GM19468 (cell line): ENCODE measurements at regions not wholly inside any gene's neighbourhood (a gene's known extent, or its start where the extent isn't known, plus 50 kb on each side); places are given as distances from the start of the nearest gene placed in this dataset.
"Not testable (repeated sequence)": the region's sequence is repeated elsewhere in the genome, so short reads cannot be mapped to it uniquely, and the experiment has no call there.

Experiments
- ATAC-seq: cut with Tn5 transposase; IDR thresholded peaks from one replicate; pipeline ENCODE4 v1.9.1; 2021; ENCODE audit warnings: mild to moderate bottlenecking, moderate library complexity, moderate number of reproducible peaks; ENCODE audit not compliant: unreplicated experiment; ENCODE audit errors: extremely low read depth

GRCh38 chr5:56633950-56634349 is 181.4 kb upstream of the MAP3K1 start:
- ATAC-seq: no peak

GRCh38 chr5:56632939-56633338 is 182.4 kb upstream of the MAP3K1 start:
- ATAC-seq: no peak

GRCh38 chr5:56632199-56632598 is 183.2 kb upstream of the MAP3K1 start:
- ATAC-seq: no peak

GRCh38 chr5:56631719-56632118 is 183.6 kb upstream of the MAP3K1 start:
- ATAC-seq: no peak

GRCh38 chr5:56628616-56629015 is 186.7 kb upstream of the MAP3K1 start:
- ATAC-seq: not testable (repeated sequence)

- ATAC-seq: no peak
These were observed 189.8 kb upstream of the MAP3K1 start for GRCh38 chr5:56625541-56625940.

- no peak for ATAC-seq
These were observed 190.6 kb upstream of the MAP3K1 start for GRCh38 chr5:56624751-56625150.

GRCh38 chr5:56622141-56622540 is 193.2 kb upstream of the MAP3K1 start:
- ATAC-seq: no peak

GRCh38 chr5:56620903-56621677 is 194.3 kb upstream of the MAP3K1 start:
- no peak for ATAC-seq

GRCh38 chr5:56617998-56618397 is 197.4 kb upstream of the MAP3K1 start:
- no peak for ATAC-seq

- no peak for ATAC-seq
These were observed 198.7 kb upstream of the MAP3K1 start for GRCh38 chr5:56616454-56617160.

- ATAC-seq: no peak
These were observed 199.8 kb upstream of the MAP3K1 start for GRCh38 chr5:56615361-56616153.

- ATAC-seq: no peak
These were observed 202.6 kb upstream of the MAP3K1 start for GRCh38 chr5:56612759-56613158.

GRCh38 chr5:56612353-56612752 is 203.0 kb upstream of the MAP3K1 start:
- ATAC-seq: no peak

- ATAC-seq: no peak
These were observed 205.2 kb upstream of the MAP3K1 start for GRCh38 chr5:56610093-56610698.

- ATAC-seq: no peak
These were observed 207.0 kb upstream of the MAP3K1 start for GRCh38 chr5:56608217-56608925.

- no peak for ATAC-seq
These were observed 207.8 kb upstream of the MAP3K1 start for GRCh38 chr5:56607551-56607950.

GRCh38 chr5:56607074-56607473 is 208.3 kb upstream of the MAP3K1 start:
- ATAC-seq: no peak

- ATAC-seq: no peak
These were observed 209.2 kb upstream of the MAP3K1 start for GRCh38 chr5:56606192-56606591.

- no peak for ATAC-seq
These were observed 210.1 kb upstream of the MAP3K1 start for GRCh38 chr5:56605231-56605630.
